Ectodermal cell (in vitro differentiated cells): ENCODE measurements at regions not wholly inside any gene's neighbourhood (a gene's known extent, or its start where the extent isn't known, plus 50 kb on each side); places are given as distances from the start of the nearest gene placed in this dataset.

Experiments
- H3K27ac ChIP-seq: 2 replicates; pipeline ENCODE4 v1.7.0; 2013; ENCODE audit warnings: mild to moderate bottlenecking, low read depth, low read length; ENCODE audit not compliant: insufficient read depth, poor library complexity, severe bottlenecking
- H3K27me3 ChIP-seq: 2 replicates; pipeline ENCODE4 v1.7.0; 2013; ENCODE audit warnings: mild to moderate bottlenecking, low read length; ENCODE audit not compliant: insufficient read depth, control insufficient read depth, poor library complexity, severe bottlenecking
- H3K36me3 ChIP-seq: one replicate; pipeline ENCODE4 v1.7.0; 2013; ENCODE audit warnings: low read length; ENCODE audit not compliant: control insufficient read depth, insufficient read depth
- H3K4me1 ChIP-seq: one replicate; pipeline ENCODE4 v1.7.0; 2013; ENCODE audit warnings: low read length; ENCODE audit not compliant: control insufficient read depth, insufficient read depth
- H3K4me3 ChIP-seq: 2 replicates; pipeline ENCODE4 v1.7.0; 2013; ENCODE audit warnings: low read depth, low read length, control low read depth; ENCODE audit not compliant: insufficient read depth
- H3K9me3 ChIP-seq: 2 replicates; pipeline ENCODE4 v1.7.0; 2013; ENCODE audit warnings: mild to moderate bottlenecking, low read length, moderate library complexity; ENCODE audit not compliant: control insufficient read depth
- WGBS, 2 experiments: methylation state at CpG; one replicate each; pipeline ENCODE4 v1.1.7; 2013; ENCODE audit warnings: missing lambda C conversion rate in 2 of 2; 5-methylcytosine and 5-hydroxymethylcytosine counted together

DNA sequence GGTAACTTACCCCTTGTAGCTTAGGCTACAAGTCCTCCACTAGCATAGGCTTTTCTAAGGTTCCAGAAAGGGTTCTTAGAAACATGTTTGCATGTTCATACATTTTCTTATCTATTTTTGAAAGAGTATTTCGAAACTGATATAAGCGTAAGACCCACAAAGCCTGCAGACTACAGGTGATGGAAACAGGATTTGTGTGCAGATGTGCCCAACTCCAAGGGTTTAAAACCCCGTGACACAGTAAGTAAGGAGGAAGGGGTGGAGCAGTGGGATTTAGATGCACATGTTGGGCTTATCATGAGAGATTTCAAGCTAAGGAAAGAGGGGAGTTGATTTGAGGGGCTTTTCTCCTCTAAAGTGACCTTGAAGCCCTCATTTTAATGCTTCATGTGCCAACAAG is 164.7 kb downstream of the LTN1 start:
- Histone ChIP-seq H3K4me3 (no peak overlapping the region), H3K9me3 (no peaks in the 10 kb centered on the region), H3K4me1 (no peaks in the 10 kb centered on the region), H3K27me3 (no peaks in the 10 kb centered on the region), H3K27ac (no peak overlapping the region), H3K36me3 (no peaks in the 10 kb centered on the region)
- 94 to 95% methylated on average over 3 of the region's 3 CpGs for WGBS, 2 experiments

DNA sequence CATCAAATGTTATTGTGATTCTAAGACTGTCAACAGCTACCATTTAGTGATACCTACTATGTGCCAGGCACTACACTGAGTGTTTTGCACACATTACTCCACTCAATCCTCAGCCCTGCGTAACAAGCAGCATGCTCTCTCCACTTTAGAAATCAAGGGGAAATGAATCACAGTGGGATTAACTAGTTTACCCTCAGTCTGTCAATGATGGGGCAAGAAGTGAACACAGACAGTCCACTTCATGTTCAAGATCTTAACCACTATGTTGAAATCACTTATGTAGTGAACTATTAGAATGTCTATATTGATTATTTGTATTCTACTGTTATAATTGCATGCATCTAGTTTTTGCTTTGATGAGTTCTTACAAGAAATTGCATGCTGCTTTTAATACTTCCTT is 165.3 kb downstream of the LTN1 start:
- H3K27me3 ChIP-seq = no peaks in the 10 kb centered on the region
- H3K27ac ChIP-seq = no peak overlapping the region
- WGBS, 2 experiments = 85 to 92% methylated on average over 1 of the region's 1 CpG
- H3K36me3 ChIP-seq = no peaks in the 10 kb centered on the region
- H3K4me3 ChIP-seq = no peak overlapping the region
- H3K9me3 ChIP-seq = no peaks in the 10 kb centered on the region
- no peaks in the 10 kb centered on the region for H3K4me1 ChIP-seq

DNA sequence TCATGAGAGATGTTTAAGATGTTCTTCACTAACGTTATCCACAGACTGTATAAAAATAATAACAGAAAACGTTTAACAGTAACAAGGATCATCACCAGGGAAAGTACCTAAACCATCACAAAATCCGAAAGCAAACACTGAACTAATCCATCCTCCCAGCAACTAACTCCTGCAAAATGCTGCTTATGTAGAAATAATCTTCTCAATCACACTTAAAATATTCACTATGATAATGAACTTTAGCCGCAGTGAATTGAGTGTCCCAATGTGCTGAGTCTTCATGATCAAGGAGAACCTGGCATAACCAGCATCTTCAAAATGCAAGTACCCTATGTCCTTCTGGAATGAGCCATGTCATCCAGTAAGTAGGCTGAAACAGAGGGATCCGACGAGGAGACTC is 166.1 kb downstream of the LTN1 start:
- no peaks in the 10 kb centered on the region for H3K27me3 ChIP-seq
- no peaks in the 10 kb centered on the region for H3K9me3 ChIP-seq
- no peak overlapping the region for H3K27ac ChIP-seq
- WGBS, 2 experiments = 86 to 90% methylated on average over 6 of the region's 6 CpGs
- H3K36me3 ChIP-seq = no peaks in the 10 kb centered on the region
- H3K4me3 ChIP-seq = no peak overlapping the region
- H3K4me1 ChIP-seq = no peaks in the 10 kb centered on the region

DNA sequence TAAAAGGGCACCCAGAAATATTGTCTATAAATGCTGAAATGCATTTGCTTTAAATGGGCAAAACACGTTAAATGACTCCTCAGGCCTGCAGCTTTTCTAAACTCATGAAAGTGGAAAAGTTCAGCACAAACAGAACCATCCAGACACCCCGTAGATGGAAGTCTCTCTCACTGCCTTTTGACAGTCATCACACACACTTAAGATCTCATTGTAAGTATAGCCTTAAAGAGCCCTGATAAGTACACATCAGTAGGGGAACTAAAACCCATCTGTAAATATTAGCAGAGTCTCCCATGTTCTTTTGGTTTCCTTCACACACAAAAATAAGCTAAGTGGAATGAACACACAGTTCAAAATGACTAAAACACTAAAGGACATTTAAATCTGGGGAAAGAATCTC is 166.7 kb downstream of the LTN1 start:
- H3K4me3 ChIP-seq = no peak overlapping the region
- H3K27me3 ChIP-seq = no peaks in the 10 kb centered on the region
- no peaks in the 10 kb centered on the region for H3K4me1 ChIP-seq
- no peak overlapping the region for H3K27ac ChIP-seq
- WGBS, 2 experiments = 89 to 94% methylated on average over 2 of the region's 2 CpGs
- no peaks in the 10 kb centered on the region for H3K9me3 ChIP-seq
- H3K36me3 ChIP-seq = no peaks in the 10 kb centered on the region

DNA sequence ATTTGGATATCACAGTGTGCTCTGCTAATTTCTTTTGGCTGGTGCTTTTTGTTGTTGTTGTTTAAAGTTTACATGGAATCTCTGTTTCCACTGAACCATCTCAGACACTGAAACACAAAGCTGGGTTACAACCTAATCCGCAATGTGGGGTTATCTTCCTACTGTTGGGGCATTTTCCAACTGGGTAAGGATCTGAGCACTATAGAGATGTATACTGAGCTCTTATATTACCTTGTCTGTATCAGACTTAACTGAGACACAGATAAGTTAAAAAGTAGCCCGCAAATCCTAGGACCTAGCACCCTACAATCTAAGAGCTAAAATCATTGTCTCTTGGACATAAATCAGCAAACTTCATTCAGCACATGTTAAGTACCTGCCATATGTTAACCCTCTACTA is 169.2 kb downstream of the LTN1 start:
- no peaks in the 10 kb centered on the region for H3K27me3 ChIP-seq
- H3K4me1 ChIP-seq = no peaks in the 10 kb centered on the region
- H3K27ac ChIP-seq = no peak overlapping the region
- H3K4me3 ChIP-seq = no peak overlapping the region
- 83 to 98% methylated on average over 2 of the region's 2 CpGs for WGBS, 2 experiments
- H3K36me3 ChIP-seq = no peaks in the 10 kb centered on the region
- no peaks in the 10 kb centered on the region for H3K9me3 ChIP-seq

DNA sequence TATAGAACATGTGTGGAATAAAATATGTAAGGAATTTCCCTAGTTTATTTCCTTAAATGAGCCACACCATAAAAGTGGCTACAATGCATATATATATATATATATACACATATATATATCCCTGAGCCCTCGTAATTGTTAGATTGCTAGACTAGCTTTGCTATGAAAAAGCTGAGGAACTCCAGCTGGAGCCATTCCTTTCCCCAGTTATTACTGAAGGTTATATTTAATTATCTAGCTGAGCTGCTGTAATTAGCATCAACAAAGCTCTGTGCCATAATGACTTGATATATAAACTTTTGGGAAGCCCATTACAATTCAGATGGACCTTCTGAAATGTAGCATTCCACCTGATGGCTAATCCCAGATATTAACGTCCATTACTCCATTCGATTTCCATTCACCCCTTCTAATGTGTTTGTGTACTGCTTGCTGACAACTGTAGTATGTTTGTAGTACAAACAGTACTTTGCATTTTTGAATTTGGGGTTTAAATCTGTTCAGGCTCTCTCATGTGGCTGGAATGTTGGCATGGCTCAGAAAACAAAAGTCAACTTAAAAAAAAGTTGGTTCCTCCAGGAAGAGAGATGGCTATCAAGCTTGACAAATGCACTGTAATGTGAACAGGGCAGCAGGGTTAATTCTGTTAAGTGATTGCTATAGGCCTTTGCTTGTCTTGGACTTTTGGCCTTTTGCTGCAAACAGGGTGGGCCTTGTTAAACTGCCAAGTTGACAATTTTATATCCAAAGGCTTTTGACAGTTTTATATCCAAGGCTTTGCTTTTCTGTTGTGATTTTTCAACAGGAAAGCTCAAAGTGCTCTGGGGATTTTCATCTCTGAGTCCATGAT is 170.0 kb downstream of the LTN1 start:
- Histone ChIP-seq H3K36me3 (no peaks in the 10 kb centered on the region), H3K27me3 (no peaks in the 10 kb centered on the region), H3K9me3 (no peaks in the 10 kb centered on the region), H3K4me3 (no peak overlapping the region), H3K4me1 (no peaks in the 10 kb centered on the region), H3K27ac (no peak overlapping the region)
- WGBS, 2 experiments = 88 to 100% methylated on average over 1 to 3 of the region's 3 CpGs

DNA sequence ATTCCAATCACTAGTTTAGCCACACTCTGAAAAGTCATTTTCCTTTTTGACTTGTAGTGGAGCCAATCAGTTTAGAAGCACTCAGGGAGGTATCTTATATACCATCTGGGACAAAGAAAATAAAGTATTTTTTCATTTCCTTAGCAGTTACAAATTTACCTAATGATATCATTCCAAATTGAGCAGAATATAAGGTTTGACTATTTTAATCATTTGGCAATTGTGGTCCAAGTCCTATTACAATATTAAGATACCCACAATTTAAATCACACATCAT is 170.6 kb downstream of the LTN1 start:
- Histone ChIP-seq H3K4me3 (no peak overlapping the region), H3K27ac (no peak overlapping the region), H3K27me3 (no peaks in the 10 kb centered on the region), H3K36me3 (no peaks in the 10 kb centered on the region), H3K4me1 (no peaks in the 10 kb centered on the region), H3K9me3 (no peaks in the 10 kb centered on the region)

DNA sequence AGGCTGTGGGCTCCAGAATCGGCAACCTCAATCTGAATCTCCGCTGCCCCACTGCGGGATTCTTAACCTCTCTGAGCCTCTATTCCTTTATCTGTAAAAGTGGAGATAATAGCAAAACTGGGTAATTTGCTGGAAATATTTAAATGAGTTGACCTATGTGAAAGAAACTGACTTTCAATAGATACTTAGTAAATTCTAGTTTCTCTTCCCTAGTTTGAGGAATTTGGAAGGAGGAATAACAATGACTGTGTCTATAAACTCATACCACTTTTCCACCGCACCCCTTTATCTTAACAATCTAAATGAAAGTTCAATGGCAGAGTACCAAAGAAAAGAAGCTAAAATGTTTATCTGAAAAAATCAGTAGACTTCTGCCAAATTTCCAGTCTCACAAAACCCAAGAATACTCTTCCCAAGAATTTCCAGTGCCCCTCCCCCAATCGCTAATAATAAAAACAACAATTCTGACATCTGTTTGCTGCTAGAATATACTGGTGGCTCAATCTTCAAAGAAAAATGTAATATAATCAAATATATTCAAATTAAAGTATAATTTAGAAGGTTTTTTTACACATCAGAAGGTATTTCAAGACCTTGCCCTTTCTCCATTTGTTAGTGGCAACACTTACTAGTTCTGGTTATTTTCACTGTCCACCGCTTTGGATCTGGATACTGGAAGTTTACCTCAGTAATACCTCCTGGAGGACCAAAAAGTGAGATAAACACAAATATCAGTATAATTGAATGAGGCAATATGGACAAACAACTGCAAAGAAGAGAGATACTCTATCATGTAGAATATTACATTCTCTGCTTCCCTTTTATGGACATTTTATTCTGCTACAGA is 171.2 kb downstream of the LTN1 start:
- WGBS, 2 experiments = 93 to 94% methylated on average over 4 to 6 of the region's 6 CpGs
- no peak overlapping the region for H3K4me3 ChIP-seq
- H3K36me3 ChIP-seq = no peaks in the 10 kb centered on the region
- H3K9me3 ChIP-seq = no peaks in the 10 kb centered on the region
- no peaks in the 10 kb centered on the region for H3K4me1 ChIP-seq
- H3K27ac ChIP-seq = no peak overlapping the region
- H3K27me3 ChIP-seq = no peaks in the 10 kb centered on the region

DNA sequence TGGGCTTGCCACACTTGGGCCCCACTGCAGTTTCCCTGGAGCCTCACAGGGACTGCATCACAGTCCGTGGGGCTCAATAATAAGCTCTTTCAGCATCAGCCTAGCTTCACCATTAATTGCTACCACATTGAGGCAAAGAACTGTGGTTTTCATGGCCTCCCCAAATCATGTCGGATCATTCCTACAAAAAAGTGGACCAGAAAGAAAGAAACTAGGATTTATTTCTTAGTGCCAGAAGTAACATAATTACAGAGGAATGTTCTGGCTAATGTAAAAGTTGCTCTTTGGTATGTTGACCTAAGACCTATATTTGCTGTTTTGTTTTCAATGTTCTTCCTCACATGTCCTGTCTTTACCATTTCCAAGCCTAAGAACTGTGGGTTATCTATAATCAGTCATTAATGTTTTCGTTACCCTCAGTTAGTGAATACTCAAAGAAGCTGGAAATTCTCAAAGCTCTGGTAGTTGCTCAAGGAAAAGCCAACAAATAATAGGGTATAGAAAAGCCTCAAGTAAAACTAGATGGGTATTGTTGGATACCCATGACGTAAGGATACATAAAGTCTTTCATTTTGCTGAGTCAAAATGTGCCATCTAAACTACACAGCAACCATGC is 173.9 kb downstream of the LTN1 start:
- Histone ChIP-seq H3K27ac (no peak overlapping the region), H3K36me3 (no peaks in the 10 kb centered on the region), H3K27me3 (no peaks in the 10 kb centered on the region), H3K9me3 (no peaks in the 10 kb centered on the region), H3K4me1 (no peaks in the 10 kb centered on the region), H3K4me3 (no peak overlapping the region)
- WGBS, 2 experiments = 91 to 96% methylated on average over 3 to 4 of the region's 4 CpGs

DNA sequence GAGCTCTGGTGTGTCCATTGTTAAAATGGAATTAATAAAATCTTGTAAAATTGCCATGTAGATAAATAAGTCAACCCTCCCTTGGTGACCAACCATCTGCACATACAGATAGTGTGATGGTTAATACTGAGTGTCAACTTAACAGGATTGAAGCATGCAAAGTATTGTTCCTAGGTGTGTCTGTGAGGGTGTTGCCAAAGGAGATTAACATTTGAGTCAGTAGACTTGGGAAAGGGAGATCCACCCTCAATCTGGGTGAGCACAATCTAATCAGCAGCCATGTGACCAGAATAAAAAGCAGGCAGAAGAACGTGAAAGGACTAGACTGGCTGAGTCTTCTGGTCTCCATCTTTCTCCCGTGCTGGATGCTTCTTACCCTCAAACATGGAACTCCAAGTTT is 174.8 kb downstream of the LTN1 start:
- WGBS, 2 experiments = 90 to 94% methylated on average over 2 of the region's 2 CpGs
- Histone ChIP-seq H3K27me3 (no peaks in the 10 kb centered on the region), H3K27ac (no peak overlapping the region), H3K4me3 (no peak overlapping the region), H3K36me3 (no peaks in the 10 kb centered on the region), H3K4me1 (no peaks in the 10 kb centered on the region), H3K9me3 (no peaks in the 10 kb centered on the region)
